NCI-H446 treated with DMSO at 0.1 percent for 48 hours (cell line): ENCODE measurements at regions not wholly inside any gene's neighbourhood (a gene's known extent, or its start where the extent isn't known, plus 50 kb on each side); places are given as distances from the start of the nearest gene placed in this dataset.
"Not testable (repeated sequence)": the region's sequence is repeated elsewhere in the genome, so short reads cannot be mapped to it uniquely, and the experiment has no call there.

Source experiments
- DNase-seq: peaks from one replicate; lab custom pipeline; 2025; lab: John Stamatoyannopoulos, UW

DNA sequence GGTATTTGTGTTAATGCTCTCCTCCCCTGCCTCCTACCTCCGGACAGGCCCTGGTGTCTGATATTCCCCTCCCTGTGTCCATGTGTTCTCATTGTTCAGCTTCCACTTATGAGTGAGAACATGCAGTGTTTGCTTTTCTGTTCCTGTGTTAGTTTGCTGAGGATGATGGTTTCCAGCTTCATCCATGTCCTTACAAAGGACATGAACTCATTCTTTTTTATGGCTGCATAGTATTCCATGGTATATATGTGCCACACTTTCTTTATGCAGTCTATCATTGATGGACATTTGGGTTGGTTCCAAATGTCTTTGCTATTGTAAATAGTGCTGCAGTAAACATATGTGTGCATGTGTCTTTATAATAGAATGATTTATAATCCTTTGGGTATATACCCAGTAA, 105.2 kb upstream of the SNX2 start:
- DNase-seq = not testable (repeated sequence)

DNA sequence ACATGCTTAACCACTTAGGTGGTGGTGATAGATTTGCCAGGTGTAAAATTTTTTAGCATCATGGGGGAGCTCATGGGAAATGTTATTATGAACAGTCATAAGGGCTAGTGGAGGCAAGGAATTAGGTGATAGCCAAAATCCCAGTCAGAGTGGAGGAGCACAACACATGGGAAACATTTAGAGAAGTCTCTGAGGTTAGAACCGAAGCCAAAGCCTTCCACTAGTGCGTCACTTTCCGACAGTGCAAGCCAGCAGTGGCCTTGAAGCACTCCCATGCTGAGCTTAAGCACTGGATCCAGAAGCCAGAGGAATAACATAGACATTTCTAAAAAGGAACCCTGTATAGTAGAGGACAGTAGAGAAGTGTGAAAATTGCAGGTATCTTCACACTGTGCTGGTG, 101.5 kb upstream of the SNX2 start:
- DNase-seq = no peak

GRCh38 chr5:122674385-122674784, 100.5 kb upstream of the SNX2 start:
- DNase-seq = no peak

DNA sequence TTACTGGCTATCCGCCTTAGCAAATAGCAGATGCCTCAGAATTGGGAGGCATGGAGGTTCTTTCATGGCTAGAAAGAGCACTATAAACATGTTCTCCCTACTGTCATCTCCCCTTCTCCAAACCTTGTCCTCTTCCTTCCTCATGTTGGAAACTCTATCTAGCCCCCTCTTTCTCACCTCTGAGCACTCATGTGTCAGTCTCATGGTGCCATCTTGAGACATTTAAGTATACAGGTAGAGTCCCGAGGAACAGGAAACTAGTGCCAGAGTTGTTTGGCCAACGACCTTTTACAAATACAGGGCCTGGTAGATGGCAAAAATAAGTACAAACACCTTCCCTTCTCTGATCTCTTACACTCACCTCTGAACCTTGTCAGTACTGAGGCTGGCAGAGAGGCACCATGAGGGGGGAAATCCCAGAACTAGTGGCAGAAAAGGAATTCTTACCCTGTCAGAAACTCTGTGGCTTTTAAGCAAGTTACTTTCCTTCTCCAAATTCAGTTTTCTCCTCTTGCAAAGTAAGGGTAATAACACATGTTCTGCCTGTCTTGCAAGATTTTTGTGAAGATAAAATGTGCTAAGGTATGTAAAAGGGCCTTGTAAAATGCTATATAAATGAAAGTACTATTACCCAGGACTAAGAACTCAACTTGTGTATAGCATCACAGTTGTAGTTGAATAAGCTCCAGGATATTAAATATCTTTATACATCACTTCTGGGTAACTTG, 94.1 kb upstream of the SNX2 start:
- DNase-seq = no peak

DNA sequence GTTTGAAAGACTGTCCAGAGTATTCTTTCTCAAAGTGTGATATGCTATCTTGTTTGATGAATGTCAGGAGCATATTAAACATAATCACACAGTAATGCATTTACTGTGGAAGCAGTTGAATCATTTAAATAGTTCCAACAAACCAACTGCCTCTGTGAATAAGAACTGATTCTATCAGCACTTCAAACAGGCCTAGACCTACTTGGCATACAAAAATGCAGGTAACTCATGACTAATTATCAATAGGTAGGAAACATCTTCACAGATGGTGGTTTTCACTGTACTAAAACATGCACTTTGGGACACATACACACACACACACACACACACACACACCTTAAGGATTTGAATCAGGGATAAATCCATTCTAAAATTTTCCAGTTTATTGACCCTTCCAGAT, 91.2 kb upstream of the SNX2 start:
- DNase-seq = no peak

DNA sequence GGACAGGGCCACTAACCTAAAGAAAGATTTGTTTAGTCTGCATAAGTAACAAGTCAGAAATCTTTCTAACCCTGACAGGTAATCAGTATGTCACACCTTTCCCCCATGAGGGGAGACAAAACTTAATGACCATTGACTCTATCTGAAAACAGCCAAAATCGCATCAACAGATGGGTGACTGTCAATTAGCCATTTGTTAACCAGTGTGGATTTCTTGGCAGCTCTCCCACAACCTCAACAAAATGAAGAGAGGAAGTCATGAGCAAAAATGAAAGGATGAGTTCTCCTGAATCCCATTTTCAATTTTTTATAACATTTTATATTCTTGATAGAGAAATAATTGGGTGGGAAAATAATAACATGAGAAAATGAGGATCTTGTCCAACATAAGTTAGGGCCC, 84.6 kb upstream of the SNX2 start:
- DNase-seq = peak; percentile 34

DNA sequence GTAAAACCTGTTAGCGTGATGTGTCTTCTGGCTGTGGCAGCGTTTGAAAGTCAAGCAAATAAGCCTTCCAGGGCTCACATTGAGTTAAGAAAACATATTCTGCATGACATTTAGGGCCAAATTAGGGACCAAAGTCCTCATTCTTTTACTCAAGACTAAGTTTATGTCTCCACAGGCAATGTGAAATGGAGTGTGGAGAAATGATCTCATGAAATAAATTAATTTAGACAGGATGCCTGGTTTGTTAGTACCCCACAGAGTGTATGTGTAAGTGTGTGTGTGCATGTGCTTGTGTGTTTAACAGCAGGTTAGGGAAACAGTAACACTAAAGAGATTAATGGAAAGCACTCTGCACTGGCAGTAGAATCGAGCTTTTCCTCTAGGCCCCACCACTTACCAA, 82.9 kb upstream of the SNX2 start:
- DNase-seq = no peak

GRCh38 chr5:122693963-122694362, 80.9 kb upstream of the SNX2 start:
- DNase-seq = no peak

DNA sequence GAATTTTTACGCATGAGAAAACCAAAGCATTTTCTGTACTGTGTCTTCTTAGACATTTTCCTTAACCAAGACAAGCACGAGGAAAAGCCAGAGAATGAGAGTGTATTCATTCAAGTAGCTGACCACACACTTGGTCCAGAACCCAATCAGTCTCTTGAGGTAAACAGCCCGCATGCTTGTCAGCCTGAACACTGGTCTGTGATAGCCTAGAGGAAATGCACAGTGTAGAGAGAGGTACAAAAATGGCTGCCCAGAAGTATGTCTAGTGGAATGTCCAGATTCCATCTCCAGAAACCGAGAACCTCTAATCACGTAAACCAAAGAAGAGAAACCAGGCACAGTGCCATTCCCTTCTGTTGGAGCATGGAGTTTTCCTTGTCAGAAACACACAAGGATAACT, 80.0 kb upstream of the SNX2 start:
- no peak for DNase-seq

GRCh38 chr5:122696735-122697134, 78.1 kb upstream of the SNX2 start:
- DNase-seq = not testable (repeated sequence)

GRCh38 chr5:122697191-122697590, 77.7 kb upstream of the SNX2 start:
- DNase-seq = no peak

DNA sequence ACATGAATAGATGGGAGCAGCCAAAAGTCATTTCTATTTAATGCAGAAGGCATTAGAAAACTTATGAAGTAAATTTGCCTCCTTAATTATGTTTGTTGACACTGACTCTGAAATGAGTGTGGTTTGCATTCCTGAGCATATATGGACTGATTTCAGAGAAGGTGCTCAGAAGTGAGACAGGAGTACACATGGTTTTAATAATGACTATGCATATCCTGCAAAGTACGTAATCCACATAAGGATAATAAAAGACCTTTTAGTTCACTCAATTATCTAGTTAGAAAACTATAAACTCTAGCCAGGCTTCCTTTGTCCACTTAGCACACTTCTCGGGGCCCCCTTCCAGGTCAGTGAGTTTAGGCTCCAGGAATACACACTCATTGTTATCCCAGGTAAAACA, 75.7 kb upstream of the SNX2 start:
- DNase-seq = no peak

DNA sequence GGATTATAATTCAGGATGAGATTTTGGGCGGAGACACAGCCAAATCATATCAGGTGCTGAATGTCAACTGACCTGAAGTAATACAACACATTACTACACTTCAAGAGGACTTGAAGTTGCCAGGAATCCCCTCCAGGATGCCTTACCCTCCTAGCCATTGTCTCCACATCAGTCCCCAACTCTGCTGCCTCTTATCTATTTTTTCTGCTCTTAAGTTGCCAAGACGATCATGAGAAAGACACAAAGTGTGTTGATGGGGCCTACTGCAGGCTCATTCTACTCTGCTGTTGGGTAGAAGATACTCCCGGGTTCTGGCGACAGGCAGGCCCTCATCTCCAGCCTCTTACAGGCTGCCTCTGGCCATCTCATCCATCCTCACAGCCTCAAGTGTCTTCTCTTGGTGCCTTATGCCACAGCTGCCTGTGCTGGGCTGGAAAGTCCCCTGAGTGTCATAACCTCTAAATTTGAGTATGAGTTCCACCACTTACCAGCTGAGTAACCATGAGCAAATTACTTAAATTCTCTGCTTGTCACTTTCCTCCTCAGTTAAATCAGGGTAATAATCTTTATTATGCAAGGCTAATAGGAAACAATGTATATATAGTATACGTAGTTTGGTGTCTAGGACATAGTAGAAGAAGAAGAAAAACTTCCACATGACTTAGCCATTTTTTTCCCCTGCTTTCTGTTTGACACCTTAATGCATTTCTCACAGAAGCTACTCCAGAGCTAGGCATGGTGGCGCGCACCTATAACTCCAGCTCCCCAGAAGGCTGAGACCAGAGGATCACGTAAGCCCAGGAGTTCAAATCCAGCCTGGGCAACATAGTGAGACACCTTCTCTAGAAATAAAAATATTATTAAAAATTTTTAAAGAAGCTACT, 73.0 kb upstream of the SNX2 start:
- no peak for DNase-seq

- DNase-seq = no peak
Observed at GRCh38 chr5:122702524-122702875, 72.4 kb upstream of the SNX2 start.

GRCh38 chr5:122703203-122703602, 71.7 kb upstream of the SNX2 start:
- no peak for DNase-seq

DNA sequence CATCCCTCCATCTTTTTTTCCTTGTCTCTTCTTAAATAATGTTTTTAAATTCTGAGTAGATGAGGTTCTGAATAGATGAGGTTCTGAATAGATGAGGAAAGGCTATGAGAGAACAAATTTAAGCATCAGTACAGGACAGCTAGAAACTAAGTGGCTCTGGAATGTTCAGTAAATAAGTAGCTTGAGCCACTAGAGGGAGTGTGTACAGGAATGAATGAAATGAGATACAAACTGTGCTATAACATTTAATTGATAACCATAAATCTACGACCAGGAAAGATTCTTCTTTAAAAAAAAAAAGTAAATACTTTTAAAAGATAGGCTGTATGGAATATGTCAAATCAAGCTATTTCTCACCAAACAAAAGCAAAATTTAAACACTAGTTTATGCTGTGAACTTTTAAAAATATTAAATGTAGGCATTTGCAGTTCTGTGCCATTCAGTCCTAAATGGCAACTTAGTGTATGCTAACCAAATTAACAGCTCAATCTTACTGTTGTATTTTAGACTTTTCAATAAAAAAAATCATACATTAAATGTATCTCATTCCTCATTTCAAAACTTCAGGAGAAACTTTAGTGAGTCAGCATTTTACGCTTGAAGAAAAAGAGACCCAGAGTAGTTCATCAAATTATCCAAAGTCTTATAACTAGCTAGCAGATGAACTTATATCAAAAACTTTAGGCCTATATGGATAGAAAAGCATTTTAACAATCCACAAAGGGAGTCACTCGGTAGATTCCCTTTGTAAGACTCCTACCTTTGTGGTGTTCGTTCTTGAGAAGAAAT, 70.4 kb upstream of the SNX2 start:
- DNase-seq = peak; percentile 18

DNA sequence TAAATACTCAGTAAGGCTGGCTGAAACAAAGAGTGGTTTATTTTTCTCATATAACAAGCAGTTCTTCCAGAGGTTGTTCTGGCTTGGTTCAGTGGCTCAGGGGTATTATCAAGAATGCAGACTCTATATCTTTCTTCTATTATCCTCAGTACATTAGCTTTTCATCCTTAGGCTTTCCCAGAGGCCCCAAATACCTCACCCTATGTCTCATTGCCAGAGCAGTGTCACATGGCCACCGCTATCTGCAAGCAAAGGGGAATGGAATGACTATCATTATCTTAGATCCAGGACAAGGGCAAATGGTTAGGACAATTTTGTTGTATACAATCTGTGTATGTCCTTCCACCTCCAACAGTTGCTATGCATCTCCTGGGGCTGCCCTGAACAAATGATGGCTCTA, 69.0 kb upstream of the SNX2 start:
- DNase-seq = no peak

DNA sequence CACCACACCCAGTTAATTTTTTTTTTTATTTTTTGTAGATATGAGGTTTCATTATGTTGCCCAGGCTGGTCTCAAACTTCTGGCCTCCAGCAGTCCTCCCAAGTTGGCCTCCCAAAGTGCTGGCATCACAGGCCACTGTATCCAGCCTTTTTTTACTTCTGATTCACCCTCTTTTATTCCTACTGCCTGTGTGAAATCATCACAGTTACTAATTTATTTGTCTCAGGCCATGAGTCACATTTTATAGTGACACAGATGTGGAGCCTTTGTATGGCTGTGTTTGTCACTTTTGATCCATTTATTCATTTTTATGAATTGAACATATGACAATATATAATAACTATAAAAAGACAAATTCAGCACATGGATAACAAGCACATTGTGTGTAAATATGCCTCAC, 67.1 kb upstream of the SNX2 start:
- no peak for DNase-seq

DNA sequence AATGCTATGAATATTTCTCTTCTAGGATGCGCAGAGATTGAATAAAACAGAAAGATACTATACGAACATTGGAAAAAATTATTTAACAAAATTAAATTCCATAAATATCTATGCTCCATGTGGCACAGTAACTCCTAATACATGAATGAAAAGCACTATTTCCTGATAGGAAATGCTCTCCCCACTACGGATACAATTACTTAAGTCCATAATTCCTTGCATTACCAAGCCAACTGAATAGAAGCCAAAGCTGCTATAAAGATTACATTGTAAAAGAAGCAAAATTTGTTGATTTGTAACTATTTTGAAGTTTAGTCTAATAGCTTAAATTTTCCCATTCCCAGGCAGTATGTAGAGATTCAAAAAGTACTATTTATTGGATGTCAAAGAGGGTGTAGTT, 61.8 kb upstream of the SNX2 start:
- DNase-seq = no peak

- DNase-seq = no peak
Observed at GRCh38 chr5:122715095-122715494, 59.8 kb upstream of the SNX2 start.

GRCh38 chr5:122718611-122719010, 56.3 kb upstream of the SNX2 start:
- no peak for DNase-seq

DNA sequence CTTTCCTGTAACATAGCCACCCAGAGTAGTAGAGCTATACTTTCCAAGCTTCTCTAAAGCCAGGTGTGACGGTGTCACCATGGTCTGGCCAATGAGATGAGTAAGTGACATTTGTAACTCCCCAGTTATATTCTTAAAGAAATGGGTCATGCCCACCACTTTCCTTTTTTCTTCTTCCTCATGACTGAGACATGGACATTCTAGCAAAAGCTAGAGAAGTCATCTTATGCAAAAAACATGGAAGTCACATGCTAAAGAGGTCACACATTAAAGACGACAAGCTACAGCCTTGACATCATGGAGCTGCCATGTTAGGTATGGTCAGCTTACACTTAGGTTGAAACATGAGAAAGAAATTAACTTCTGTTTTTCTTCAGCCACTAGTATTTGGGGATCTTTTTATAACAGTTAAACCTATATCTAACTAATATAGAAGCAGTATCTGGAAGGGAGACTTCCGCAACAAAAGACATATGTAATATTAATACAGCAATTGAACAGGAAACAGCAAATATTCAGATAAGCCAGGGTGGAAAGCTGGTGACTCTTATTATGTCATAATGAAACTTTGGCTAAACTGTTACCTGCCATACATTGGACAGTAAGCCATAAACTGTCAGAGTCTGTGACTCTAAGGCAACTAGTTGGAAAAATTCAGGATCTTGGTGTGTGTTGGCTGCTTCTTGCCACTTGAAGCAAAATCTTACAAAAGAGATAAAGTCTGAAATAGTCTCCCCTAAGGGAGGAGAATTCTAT, 54.7 kb upstream of the SNX2 start:
- DNase-seq = no peak
